Kidney epithelial cell (primary cell): ENCODE measurements at regions not wholly inside any gene's neighbourhood (a gene's known extent, or its start where the extent isn't known, plus 50 kb on each side); places are given as distances from the start of the nearest gene placed in this dataset.

Source experiments
- DNase-seq: peaks from one replicate; pipeline ENCODE4 v3.0.0-alpha.2; 2010; ENCODE audit warnings: low read depth
- H3K27me3 ChIP-seq: 2 replicates; pipeline ENCODE4 v1.6.0; 2011; ENCODE audit warnings: low read length; ENCODE audit not compliant: control insufficient read depth, insufficient read depth
- H3K36me3 ChIP-seq: 2 replicates; pipeline ENCODE4 v1.5.1; 2011; ENCODE audit warnings: low read length; ENCODE audit not compliant: control insufficient read depth, insufficient read depth
- H3K4me3 ChIP-seq: 2 replicates; pipeline ENCODE4 v1.5.1; 2011; ENCODE audit warnings: low read depth, mild to moderate bottlenecking, control low read depth, low read length
- TF ChIP-seq, protein P1 (sequence below): IDR thresholded peaks from 2 replicates; pipeline ENCODE4 v1.5.1; 2011; ENCODE audit warnings: mild to moderate bottlenecking, moderate library complexity, low read length, control low read depth, inconsistent platforms; ENCODE audit not compliant: insufficient read depth, poor library complexity, severe bottlenecking

- Histone ChIP-seq H3K27me3 (no peaks in the 10 kb centered on the region), H3K36me3 (no peaks in the 10 kb centered on the region), H3K4me3 (no peak overlapping the region)
- DNase-seq = no peak
- TF ChIP-seq, protein P1, sequence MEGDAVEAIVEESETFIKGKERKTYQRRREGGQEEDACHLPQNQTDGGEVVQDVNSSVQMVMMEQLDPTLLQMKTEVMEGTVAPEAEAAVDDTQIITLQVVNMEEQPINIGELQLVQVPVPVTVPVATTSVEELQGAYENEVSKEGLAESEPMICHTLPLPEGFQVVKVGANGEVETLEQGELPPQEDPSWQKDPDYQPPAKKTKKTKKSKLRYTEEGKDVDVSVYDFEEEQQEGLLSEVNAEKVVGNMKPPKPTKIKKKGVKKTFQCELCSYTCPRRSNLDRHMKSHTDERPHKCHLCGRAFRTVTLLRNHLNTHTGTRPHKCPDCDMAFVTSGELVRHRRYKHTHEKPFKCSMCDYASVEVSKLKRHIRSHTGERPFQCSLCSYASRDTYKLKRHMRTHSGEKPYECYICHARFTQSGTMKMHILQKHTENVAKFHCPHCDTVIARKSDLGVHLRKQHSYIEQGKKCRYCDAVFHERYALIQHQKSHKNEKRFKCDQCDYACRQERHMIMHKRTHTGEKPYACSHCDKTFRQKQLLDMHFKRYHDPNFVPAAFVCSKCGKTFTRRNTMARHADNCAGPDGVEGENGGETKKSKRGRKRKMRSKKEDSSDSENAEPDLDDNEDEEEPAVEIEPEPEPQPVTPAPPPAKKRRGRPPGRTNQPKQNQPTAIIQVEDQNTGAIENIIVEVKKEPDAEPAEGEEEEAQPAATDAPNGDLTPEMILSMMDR = no peak
Measured at GRCh38 chr20:21653628-21654027, 51.8 kb upstream of the PAX1 start.

DNA sequence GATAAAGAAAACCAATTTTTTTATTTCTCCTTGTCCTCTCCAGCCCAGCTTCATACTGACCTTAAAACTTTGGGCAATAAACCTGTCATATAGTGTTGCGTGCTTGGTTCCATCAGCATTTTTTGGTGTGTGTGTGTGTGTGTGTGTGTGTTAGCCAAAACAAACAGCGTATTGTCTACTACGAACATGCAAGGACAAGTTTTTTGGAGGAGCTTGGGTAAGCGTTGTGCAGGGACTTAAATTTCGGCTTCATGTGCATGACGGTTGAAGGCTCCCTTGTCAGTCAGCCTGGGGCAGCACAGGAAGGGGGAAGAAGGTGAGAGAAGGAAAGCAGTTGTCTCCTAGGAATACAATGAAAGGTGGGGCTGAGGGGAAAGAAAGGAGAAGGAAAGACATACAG is 62.0 kb upstream of the PAX1 start:
- no peak for DNase-seq
- Histone ChIP-seq H3K4me3 (no peak overlapping the region), H3K36me3 (no peaks in the 10 kb centered on the region), H3K27me3 (no peaks in the 10 kb centered on the region)
- TF ChIP-seq, protein P1 = no peak

GRCh38 chr20:21640556-21640955 is 64.9 kb upstream of the PAX1 start:
- no peaks in the 10 kb centered on the region for H3K27me3 ChIP-seq
- H3K36me3 ChIP-seq = no peaks in the 10 kb centered on the region
- no peak overlapping the region for H3K4me3 ChIP-seq
- TF ChIP-seq, protein P1 = peak; percentile 23
- no peak for DNase-seq

DNA sequence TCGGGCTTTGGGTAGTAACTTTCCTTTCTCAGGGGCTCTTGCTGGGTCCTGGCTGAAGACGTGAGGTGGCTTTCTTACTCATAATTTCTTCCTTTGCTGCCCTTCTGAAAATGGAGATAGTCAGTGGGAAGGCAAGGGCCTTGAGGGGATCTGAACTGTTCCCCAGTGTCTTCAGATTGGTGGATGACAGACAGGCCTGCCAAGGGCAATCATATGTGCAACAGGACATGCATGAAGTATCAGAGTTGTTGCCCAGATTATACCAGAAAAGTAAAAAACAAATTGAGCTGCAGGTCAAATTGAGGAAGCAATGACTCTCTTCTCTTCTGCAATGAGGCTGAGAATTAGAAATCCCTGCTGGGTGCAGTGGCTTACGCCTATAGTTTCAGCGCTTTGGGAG is 71.6 kb upstream of the PAX1 start:
- no peaks in the 10 kb centered on the region for H3K27me3 ChIP-seq
- no peaks in the 10 kb centered on the region for H3K36me3 ChIP-seq
- H3K4me3 ChIP-seq = no peak overlapping the region
- TF ChIP-seq, protein P1 = no peak
- no peak for DNase-seq

DNA sequence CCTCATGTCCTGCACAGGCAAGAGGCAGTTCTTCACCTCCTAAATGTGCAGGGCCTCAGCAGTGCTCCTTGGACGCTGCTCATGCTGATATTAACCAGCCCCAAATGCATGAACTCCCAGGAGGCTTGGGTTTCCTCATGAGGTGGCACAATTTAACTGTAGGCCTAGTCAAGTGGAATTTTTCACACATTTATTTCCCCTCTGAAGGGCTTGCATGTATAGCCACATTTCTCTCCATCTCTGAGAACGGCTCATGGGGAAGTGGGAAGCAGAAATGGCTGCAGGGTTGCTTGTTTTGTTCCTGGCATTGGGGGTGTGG is 72.8 kb upstream of the PAX1 start:
- DNase-seq = no peak
- TF ChIP-seq, protein P1 = no peak

DNA sequence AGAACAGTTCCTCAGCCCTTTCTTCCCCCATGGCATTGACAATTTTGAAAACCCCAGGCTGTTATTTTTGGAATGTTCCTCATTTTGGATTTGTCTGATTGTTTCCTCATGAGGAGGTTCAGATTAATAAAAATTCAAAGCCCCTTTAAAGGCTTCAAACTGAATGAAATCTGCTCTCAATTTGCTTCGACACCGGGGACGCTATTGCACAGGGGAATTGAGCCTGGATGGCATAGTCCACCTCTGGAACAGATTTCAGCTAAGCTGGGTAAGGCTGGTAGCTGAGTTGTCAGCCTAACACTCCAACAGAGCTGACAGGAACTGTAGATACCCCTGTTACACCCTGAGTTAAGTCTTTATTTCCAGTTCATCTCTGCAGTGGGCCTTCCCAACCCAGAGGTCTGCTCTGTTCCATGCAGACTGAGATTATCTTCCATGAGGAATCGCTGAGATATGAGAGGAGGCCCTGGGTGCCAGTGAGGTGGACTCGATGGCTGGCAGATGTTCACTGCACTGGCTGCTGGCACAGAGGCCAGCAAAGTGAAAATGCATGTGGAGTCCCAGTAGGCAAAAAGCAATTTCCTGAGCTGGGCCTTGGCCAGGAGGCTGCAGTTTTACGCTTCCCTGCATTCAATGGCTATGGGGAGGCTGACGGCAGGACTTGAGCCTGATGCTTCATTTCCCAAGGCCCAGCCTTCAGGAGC is 73.3 kb upstream of the PAX1 start:
- TF ChIP-seq, protein P1 = no peak
- H3K4me3 ChIP-seq = no peak overlapping the region
- H3K27me3 ChIP-seq = no peaks in the 10 kb centered on the region
- no peaks in the 10 kb centered on the region for H3K36me3 ChIP-seq
- no peak for DNase-seq

More for the DNA sequence above, 72.8 kb upstream of the PAX1 start:
- Histone ChIP-seq H3K27me3 (no peaks in the 10 kb centered on the region), H3K4me3 (no peak overlapping the region), H3K36me3 (no peaks in the 10 kb centered on the region)
